ENCODE measurements at regions not wholly inside any gene's neighbourhood (a gene's known extent, or its start where the extent isn't known, plus 50 kb on each side); places are given as distances from the start of the nearest gene placed in this dataset.

GRCh38 chr4:74527049-74527448 lies 82.1 kb downstream of the AREG start:
- no peak for DNase-seq (ENCODE audit: low read depth)
- no peak overlapping the region for H3K4me3 ChIP-seq (ENCODE audit: low read depth, low read length)
- TF ChIP-seq CTCF (IDR thresholded peaks at IDR 0.05; ENCODE audit: insufficient read depth, low read length, poor library complexity, severe bottlenecking), result no peak
- no peaks in the 10 kb centered on the region for H3K36me3 ChIP-seq (ENCODE audit: control insufficient read depth, insufficient read depth, low read length)
- H3K27me3 ChIP-seq (ENCODE audit: control insufficient read depth, insufficient read depth, low read length), result no peaks in the 10 kb centered on the region

GRCh38 chr4:74528178-74528577 lies 83.2 kb downstream of the AREG start:
- DNase-seq (ENCODE audit: low read depth), result no peak
- Histone ChIP-seq H3K27me3 (ENCODE audit: control insufficient read depth, insufficient read depth, low read length) (no peaks in the 10 kb centered on the region), H3K36me3 (ENCODE audit: control insufficient read depth, insufficient read depth, low read length) (no peaks in the 10 kb centered on the region), H3K4me3 (ENCODE audit: low read depth, low read length) (no peak overlapping the region)
- TF ChIP-seq CTCF (IDR thresholded peaks at IDR 0.05; ENCODE audit: insufficient read depth, low read length, poor library complexity, severe bottlenecking), result no peak

- H3K4me3 ChIP-seq (ENCODE audit: low read depth, low read length), result no peak overlapping the region
- no peaks in the 10 kb centered on the region for H3K27me3 ChIP-seq (ENCODE audit: control insufficient read depth, insufficient read depth, low read length)
- no peaks in the 10 kb centered on the region for H3K36me3 ChIP-seq (ENCODE audit: control insufficient read depth, insufficient read depth, low read length)
- TF ChIP-seq CTCF (IDR thresholded peaks at IDR 0.05; ENCODE audit: insufficient read depth, low read length, poor library complexity, severe bottlenecking), result no peak
- DNase-seq (ENCODE audit: low read depth), result no peak
Measured at GRCh38 chr4:74529284-74530041, 84.5 kb downstream of the AREG start.

- H3K27me3 ChIP-seq (ENCODE audit: control insufficient read depth, insufficient read depth, low read length), result no peaks in the 10 kb centered on the region
- no peaks in the 10 kb centered on the region for H3K36me3 ChIP-seq (ENCODE audit: control insufficient read depth, insufficient read depth, low read length)
- TF ChIP-seq CTCF (IDR thresholded peaks at IDR 0.05; ENCODE audit: insufficient read depth, low read length, poor library complexity, severe bottlenecking), result peak; percentile 75
- H3K4me3 ChIP-seq (ENCODE audit: low read depth, low read length), result no peak overlapping the region
- peak; percentile 61 for DNase-seq (ENCODE audit: low read depth)
Measured at GRCh38 chr4:74531963-74532794, 87.2 kb downstream of the AREG start.

- no peak for TF ChIP-seq CTCF (IDR thresholded peaks at IDR 0.05; ENCODE audit: insufficient read depth, low read length, poor library complexity, severe bottlenecking)
- Histone ChIP-seq H3K4me3 (ENCODE audit: low read depth, low read length) (no peak overlapping the region), H3K36me3 (ENCODE audit: control insufficient read depth, insufficient read depth, low read length) (no peaks in the 10 kb centered on the region), H3K27me3 (ENCODE audit: control insufficient read depth, insufficient read depth, low read length) (no peaks in the 10 kb centered on the region)
- DNase-seq (ENCODE audit: low read depth), result no peak
Measured at GRCh38 chr4:74534121-74534520, 89.2 kb downstream of the AREG start.
